GM23338 (cell line): ENCODE measurements at regions not wholly inside any gene's neighbourhood (a gene's known extent, or its start where the extent isn't known, plus 50 kb on each side); places are given as distances from the start of the nearest gene placed in this dataset.

Experiments
- ATAC-seq: fragments of 200-7000 bp; cut with Tn5 transposase; 3 replicates; pipeline ENCODE4 v1.9.1; 2020
- DNase-seq: peaks from one replicate; pipeline ENCODE4 v3.0.0-alpha.2; 2015; ENCODE audit warnings: low spot score
- H2AFZ ChIP-seq: fragments of 200-600 bp; sonication (generic); 2 replicates; pipeline ENCODE4 v1.8.0; 2016; ENCODE audit warnings: antibody characterized with exemption, mild to moderate bottlenecking, moderate library complexity
- H3F3A ChIP-seq: fragments of 200-600 bp; sonication (generic); replicated peaks from 2 replicates; pipeline ENCODE4 v1.8.0; 2017; ENCODE audit warnings: antibody characterized with exemption, mixed run types, low read depth
- H3K27ac ChIP-seq: fragments of 200-600 bp; sonication (generic); 2 replicates; pipeline ENCODE4 v1.6.1; 2016; ENCODE audit warnings: low read depth
- H3K27me3 ChIP-seq: fragments of 200-600 bp; sonication (generic); 2 replicates; pipeline ENCODE4 v1.8.0; 2016; ENCODE audit warnings: mild to moderate bottlenecking, mixed run types, moderate library complexity; ENCODE audit not compliant: insufficient read depth
- H3K36me3 ChIP-seq: fragments of 200-600 bp; sonication (generic); 2 replicates; pipeline ENCODE4 v1.8.0; 2016; ENCODE audit warnings: mild to moderate bottlenecking; ENCODE audit not compliant: insufficient read depth
- H3K4me1 ChIP-seq: fragments of 200-600 bp; sonication (generic); 2 replicates; pipeline ENCODE4 v1.8.0; 2016; ENCODE audit warnings: mild to moderate bottlenecking, moderate library complexity; ENCODE audit not compliant: insufficient read depth
- H3K4me2 ChIP-seq: fragments of 200-600 bp; sonication (generic); 2 replicates; pipeline ENCODE4 v1.7.1; 2017; ENCODE audit warnings: mixed run types
- H3K4me3 ChIP-seq: fragments of 200-600 bp; sonication (generic); 2 replicates; pipeline ENCODE4 v1.6.1; 2016; ENCODE audit warnings: mixed run types
- H3K79me2 ChIP-seq: fragments of 200-600 bp; sonication (generic); replicated peaks from 2 replicates; pipeline ENCODE4 v1.8.0; 2017; ENCODE audit warnings: mild to moderate bottlenecking; ENCODE audit not compliant: insufficient read depth
- H3K9me2 ChIP-seq: fragments of 200-600 bp; sonication (generic); 2 replicates; pipeline ENCODE4 v1.8.0; 2017; ENCODE audit not compliant: insufficient read depth
- H4K20me1 ChIP-seq: fragments of 200-600 bp; sonication (generic); replicated peaks from 2 replicates; pipeline ENCODE4 v1.8.0; 2017; ENCODE audit warnings: mild to moderate bottlenecking; ENCODE audit not compliant: insufficient read depth
- H3K27ac Mint-ChIP-seq: 2 replicates; pipeline ENCODE4 v1.8.0; 2020; ENCODE audit warnings: inconsistent platforms, mild to moderate bottlenecking, moderate library complexity, mixed read lengths
- H3K27me3 Mint-ChIP-seq: 3 replicates; pipeline ENCODE4 v1.8.0; 2022; ENCODE audit warnings: low read depth, mild to moderate bottlenecking, moderate library complexity, mixed read lengths, inconsistent platforms; ENCODE audit not compliant: insufficient read depth, poor library complexity
- H3K36me3 Mint-ChIP-seq: 3 replicates; pipeline ENCODE4 v1.8.0; 2021; ENCODE audit warnings: low read depth, mild to moderate bottlenecking, inconsistent platforms, moderate library complexity, mixed read lengths
- H3K4me1 Mint-ChIP-seq: 3 replicates; pipeline ENCODE4 v1.8.0; 2020; ENCODE audit warnings: mild to moderate bottlenecking, inconsistent platforms, mixed read lengths
- H3K4me3 Mint-ChIP-seq: 3 replicates; pipeline ENCODE4 v1.8.0; 2021; ENCODE audit warnings: moderate library complexity, mild to moderate bottlenecking, inconsistent platforms, mixed read lengths
- H3K9me3 Mint-ChIP-seq: 3 replicates; pipeline ENCODE4 v1.8.0; 2020; ENCODE audit warnings: moderate library complexity, mild to moderate bottlenecking, inconsistent platforms, mixed read lengths
- CREB1 ChIP-seq: fragments of 250-450 bp; sonication (Bioruptor Pico); IDR thresholded peaks from 2 replicates; pipeline ENCODE4 v1.5.0; 2020; ENCODE audit warnings: low read depth, mild to moderate bottlenecking, moderate library complexity
- EZH2 ChIP-seq: fragments of 200-600 bp; sonication (generic); IDR thresholded peaks from one replicate; pipeline ENCODE4 v1.8.0; 2017; ENCODE audit warnings: antibody characterized with exemption, mild to moderate bottlenecking, low read depth; ENCODE audit not compliant: unreplicated experiment
- EZH2phosphoT487 ChIP-seq: fragments of 200-600 bp; sonication (generic); IDR thresholded peaks from one replicate; pipeline ENCODE4 v1.8.1; 2018; ENCODE audit warnings: antibody characterized with exemption; ENCODE audit not compliant: unreplicated experiment
- POLR2AphosphoS5 ChIP-seq: IDR thresholded peaks from 2 replicates; pipeline ENCODE4 v1.6.1; 2016; ENCODE audit warnings: antibody characterized with exemption, low read depth
- REST ChIP-seq: IDR thresholded peaks from one replicate; pipeline ENCODE4 v1.6.1; 2018; ENCODE audit warnings: antibody characterized with exemption; ENCODE audit not compliant: unreplicated experiment
- STAT1 ChIP-seq: IDR thresholded peaks from one replicate; pipeline ENCODE4 v1.6.1; 2016; ENCODE audit warnings: antibody characterized with exemption; ENCODE audit not compliant: unreplicated experiment
- ZNF114 ChIP-seq: fragments of 250-450 bp; sonication (Bioruptor Pico); IDR thresholded peaks from 2 replicates; pipeline ENCODE4 v1.5.0; 2020; ENCODE audit warnings: mild to moderate bottlenecking, moderate library complexity
- ZNF462 ChIP-seq: fragments of 250-450 bp; sonication (Bioruptor Pico); IDR thresholded peaks from 2 replicates; pipeline ENCODE4 v1.5.0; 2020; ENCODE audit warnings: mild to moderate bottlenecking, moderate library complexity

GRCh38 chr3:102004561-102004960 is 155.2 kb downstream of the NFKBIZ start (continued):
- TF ChIP-seq ZNF462 (CRISPR knock-in tag) (no peak), ZNF114 (CRISPR knock-in tag) (no peak)

- H3K4me3 Mint-ChIP-seq = no peak overlapping the region
- H3K27me3 Mint-ChIP-seq = peaks cover 2% of the 10 kb centered on the region
- peaks cover 30% of the 10 kb centered on the region for H3K9me3 Mint-ChIP-seq
- H3K79me2 ChIP-seq = no peaks in the 10 kb centered on the region
- DNase-seq (no peak), ATAC-seq (no peak)
- no peaks in the 10 kb centered on the region; the same call in 1 of the 2 replicates for H3K36me3 ChIP-seq
- H3K9me2 ChIP-seq = 0 out of 2 replicates have a peak, but pooled peaks cover 3% of the 10 kb centered on the region
- H3K4me1 ChIP-seq = no peaks in the 10 kb centered on the region
- H3K27ac ChIP-seq = no peak overlapping the region
- no peaks in the 10 kb centered on the region for H3K27me3 ChIP-seq
- no peak overlapping the region for H2AFZ ChIP-seq
- H3K4me1 Mint-ChIP-seq = no peaks in the 10 kb centered on the region
- H3K27ac Mint-ChIP-seq = no peak overlapping the region
- peaks cover 14% of the 10 kb centered on the region; the same call in 2 of the 3 replicates for H3K36me3 Mint-ChIP-seq
- H3K4me3 ChIP-seq = no peak overlapping the region
- no peak overlapping the region for H3K4me2 ChIP-seq
- no peaks in the 10 kb centered on the region for H4K20me1 ChIP-seq
- H3F3A ChIP-seq = no peaks in the 10 kb centered on the region
- TF ChIP-seq POLR2AphosphoS5 (no peak), EZH2 (no peak), STAT1 (no peak), REST (no peak), EZH2phosphoT487 (no peak), CREB1 (CRISPR knock-in tag) (no peak)
Observed at GRCh38 chr3:102005551-102005950, 156.2 kb downstream of the NFKBIZ start.
